AG09319 (cell line): ENCODE measurements at regions not wholly inside any gene's neighbourhood (a gene's known extent, or its start where the extent isn't known, plus 50 kb on each side); places are given as distances from the start of the nearest gene placed in this dataset.

ENCODE experiments used
- DNase-seq: peaks from one replicate; pipeline ENCODE4 v3.0.0-alpha.2; 2010; ENCODE audit warnings: low read depth; ENCODE audit errors: extremely low read depth
- TF ChIP-seq, protein P1 (sequence below): IDR thresholded peaks from 2 replicates; pipeline ENCODE4 v1.5.1; 2011; ENCODE audit warnings: low read depth, mild to moderate bottlenecking, inconsistent platforms, low read length, moderate library complexity

DNA sequence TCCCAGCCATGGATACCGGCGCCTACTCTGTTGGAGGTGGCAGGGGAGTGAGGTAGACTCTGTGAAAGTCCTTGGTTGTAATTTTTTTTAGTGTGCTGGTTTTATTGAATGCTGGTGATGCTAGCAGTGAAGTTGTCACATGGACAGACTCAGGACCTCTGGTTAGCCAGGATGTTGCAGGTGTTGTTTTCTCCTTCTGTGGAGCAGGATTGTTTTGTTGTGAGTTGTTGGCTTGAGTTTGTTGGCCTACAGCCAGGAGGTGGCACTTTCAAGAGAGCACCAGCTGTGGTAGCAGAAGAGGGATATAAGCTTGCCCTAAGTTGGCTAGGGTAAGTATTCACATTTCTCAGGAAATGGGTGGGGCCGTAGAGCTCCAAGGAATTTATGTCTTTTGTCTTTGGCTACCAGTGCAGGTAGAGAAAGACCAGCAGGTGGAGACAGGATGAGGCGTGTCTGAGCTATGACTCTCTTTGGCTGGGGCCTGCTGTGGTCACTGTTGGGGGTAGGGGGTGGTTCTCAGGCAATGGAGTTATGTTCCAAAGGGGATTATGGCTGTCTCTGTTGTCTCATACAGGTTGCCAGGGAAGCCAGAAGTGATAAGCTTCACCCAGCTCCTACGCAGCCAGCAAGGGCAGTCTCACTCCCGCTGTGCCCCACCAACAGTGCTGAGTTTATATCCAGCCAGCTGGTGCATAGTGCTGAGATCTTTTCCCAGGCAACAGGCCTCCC, 248.7 kb downstream of the TAF11L14 start:
- no peak for DNase-seq
- TF ChIP-seq, protein P1, sequence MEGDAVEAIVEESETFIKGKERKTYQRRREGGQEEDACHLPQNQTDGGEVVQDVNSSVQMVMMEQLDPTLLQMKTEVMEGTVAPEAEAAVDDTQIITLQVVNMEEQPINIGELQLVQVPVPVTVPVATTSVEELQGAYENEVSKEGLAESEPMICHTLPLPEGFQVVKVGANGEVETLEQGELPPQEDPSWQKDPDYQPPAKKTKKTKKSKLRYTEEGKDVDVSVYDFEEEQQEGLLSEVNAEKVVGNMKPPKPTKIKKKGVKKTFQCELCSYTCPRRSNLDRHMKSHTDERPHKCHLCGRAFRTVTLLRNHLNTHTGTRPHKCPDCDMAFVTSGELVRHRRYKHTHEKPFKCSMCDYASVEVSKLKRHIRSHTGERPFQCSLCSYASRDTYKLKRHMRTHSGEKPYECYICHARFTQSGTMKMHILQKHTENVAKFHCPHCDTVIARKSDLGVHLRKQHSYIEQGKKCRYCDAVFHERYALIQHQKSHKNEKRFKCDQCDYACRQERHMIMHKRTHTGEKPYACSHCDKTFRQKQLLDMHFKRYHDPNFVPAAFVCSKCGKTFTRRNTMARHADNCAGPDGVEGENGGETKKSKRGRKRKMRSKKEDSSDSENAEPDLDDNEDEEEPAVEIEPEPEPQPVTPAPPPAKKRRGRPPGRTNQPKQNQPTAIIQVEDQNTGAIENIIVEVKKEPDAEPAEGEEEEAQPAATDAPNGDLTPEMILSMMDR = no peak

DNA sequence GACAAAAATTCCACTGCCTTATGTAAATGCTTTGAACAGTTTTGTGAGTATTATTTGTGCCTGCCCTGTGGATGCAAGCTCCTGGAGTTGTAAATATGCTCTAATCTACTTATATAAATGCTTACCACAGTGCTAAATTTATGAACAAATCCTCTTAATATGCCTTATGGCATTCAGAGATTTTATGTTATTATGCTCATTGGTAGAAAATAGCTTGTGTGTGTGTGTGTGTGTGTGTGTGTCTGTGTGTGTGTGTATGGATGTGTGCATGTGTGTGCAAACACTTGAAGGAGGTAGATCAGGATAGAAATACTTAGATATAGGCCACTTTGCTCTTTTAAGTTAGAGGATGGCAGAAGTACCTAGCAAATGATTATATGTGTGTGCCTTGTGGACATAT, 253.9 kb downstream of the TAF11L14 start:
- TF ChIP-seq, protein P1 = no peak

DNA sequence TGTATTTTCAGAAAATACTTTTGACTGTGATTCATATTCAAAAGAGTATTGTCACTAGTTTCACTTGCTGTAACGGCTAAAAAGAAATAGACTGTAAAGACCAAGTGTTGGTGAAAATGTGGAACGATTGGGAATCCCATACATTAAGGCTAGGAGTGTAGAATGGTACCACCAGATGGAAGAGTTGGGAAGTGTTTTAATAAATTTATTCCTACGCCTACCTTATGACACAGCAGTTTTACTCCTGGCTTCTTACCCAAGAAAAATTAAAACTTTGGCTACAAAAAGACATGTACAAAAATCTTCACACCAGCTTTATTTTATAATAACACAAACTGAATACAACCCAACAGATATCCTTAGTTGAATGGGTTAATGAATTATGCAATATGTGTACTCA, 256.2 kb downstream of the TAF11L14 start:
- TF ChIP-seq, protein P1 = no peak
- no peak for DNase-seq

More for the DNA sequence above, 253.9 kb downstream of the TAF11L14 start:
- no peak for DNase-seq

DNA sequence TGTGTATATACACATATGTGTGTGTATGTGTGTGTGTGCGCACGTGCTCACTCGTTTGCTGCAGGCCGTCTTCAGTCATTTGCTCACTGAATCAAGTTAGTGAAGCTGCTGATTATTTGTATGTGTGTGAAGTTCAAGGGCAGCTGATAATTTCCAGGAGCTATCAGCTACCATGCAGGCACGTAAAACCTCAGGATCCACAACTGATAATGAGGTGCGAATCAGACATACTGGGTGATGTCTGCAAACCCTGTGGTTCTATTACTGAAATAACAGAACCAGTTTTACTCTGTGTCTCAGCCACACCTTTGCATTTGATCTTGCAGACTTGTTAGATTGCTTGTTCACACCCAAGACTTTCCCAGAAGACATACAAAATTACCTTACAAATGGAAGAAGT, 257.6 kb downstream of the TAF11L14 start:
- no peak for DNase-seq
- TF ChIP-seq, protein P1 = no peak

GRCh38 chr5:17893026-17893635, 258.9 kb downstream of the TAF11L14 start:
- TF ChIP-seq, protein P1 = no peak
- DNase-seq = no peak

- TF ChIP-seq, protein P1 = no peak
- DNase-seq = no peak
Observed at GRCh38 chr5:17895288-17896033, 261.2 kb downstream of the TAF11L14 start.

DNA sequence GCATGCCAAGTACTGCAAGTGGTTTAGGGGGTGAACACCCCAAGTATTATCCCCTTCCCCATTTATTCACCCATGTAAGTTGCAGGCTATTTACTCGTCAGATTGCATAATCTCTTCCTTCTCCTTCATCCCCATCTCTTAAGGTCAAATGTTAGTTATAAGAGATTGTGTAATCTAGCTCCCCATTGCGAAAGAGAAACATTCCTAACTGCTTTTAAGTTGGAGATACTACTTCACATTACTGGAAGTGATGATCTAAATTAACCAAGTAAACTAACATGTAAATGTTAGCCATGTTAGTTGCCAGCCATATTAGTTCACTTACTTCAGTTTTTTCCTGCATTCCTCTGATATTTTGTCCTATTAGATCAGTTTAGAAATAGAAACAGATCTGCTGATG, 262.3 kb downstream of the TAF11L14 start:
- DNase-seq = no peak
- TF ChIP-seq, protein P1 = no peak
